ENCODE measurements at regions not wholly inside any gene's neighbourhood (a gene's known extent, or its start where the extent isn't known, plus 50 kb on each side); places are given as distances from the start of the nearest gene placed in this dataset.
A peak's percentile ranks its signal among the peaks of the same experiment; 100 is the strongest.

DNA sequence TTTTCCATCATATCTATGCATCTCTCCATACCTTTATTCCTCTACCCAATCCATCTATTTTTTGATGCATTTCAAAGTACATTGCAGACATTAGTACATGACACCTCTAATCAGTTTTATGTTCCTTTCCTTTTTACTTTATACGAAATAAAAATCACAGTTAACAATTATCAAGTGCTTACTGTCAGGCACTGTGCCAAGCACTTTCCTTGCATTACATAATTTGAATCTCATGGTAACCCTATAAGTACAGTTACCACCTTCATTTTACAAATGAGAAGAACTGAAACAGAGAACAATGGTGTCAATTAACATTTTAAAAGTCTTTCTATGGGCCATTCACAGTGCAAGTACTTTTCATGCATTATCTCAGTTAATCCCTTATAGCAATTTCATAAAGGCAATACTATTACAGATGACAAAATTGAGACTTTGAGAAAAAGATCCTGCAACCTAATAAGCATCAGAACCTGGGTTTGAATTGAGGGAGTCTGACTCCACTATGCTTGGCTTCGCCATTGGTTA, 544.4 kb upstream of the TNP1 start:
- H3K27ac ChIP-seq: no peak overlapping the region
- no peaks in the 10 kb centered on the region for H3K4me1 ChIP-seq
- no peak overlapping the region for H3K4me3 ChIP-seq
- ATAC-seq (ENCODE audit: low FRiP score in 2 of 2) (no peak), DNase-seq (no peak)
- no peaks in the 10 kb centered on the region for H3K27me3 ChIP-seq
- H3K9me3 ChIP-seq: no peaks in the 10 kb centered on the region
- no peak for TF ChIP-seq EP300 (IDR thresholded peaks at IDR 0.05)
- no peaks in the 10 kb centered on the region for H3K36me3 ChIP-seq
- WGBS, 2 donors: 63 to 65% methylated on average over 2 of the region's 2 CpGs

DNA sequence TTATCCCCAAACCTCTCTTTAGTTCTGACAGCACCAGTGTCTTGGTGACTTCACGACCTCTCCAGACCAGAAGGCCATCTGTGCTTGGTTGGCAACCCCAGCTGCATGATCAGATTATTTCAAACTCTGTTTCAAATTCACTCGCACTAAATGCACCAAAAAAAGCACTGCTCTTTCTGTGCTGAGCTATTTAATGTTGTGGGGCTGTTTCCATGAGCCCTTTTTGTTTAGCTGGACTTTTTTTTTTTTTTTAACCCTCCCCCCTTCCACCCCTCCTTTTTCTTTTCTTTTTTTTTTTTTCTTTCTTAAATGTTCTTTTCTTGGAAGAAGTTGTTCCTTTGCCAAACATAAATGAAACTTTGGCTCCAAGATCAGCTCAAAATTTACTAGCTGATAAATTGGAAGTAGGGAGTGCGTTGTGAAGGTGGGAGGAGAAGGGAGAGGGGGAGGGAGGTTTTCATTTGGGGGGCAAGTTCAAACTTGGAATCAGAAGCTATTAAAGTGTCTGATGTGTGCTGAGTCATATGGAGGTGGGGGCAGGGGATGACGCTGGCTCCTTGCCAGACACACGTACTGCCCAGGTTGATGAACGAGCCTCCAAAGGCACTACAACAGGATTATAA, 543.0 kb upstream of the TNP1 start:
- DNase-seq (no peak), ATAC-seq (ENCODE audit: low FRiP score in 2 of 2) (no peak)
- 34 to 46% methylated on average over 6 of the region's 6 CpGs for WGBS, 2 donors
- Histone ChIP-seq H3K9me3 (no peaks in the 10 kb centered on the region), H3K27ac (no peak overlapping the region), H3K4me1 (peaks cover 0 to 6% (median 2%) of the 10 kb centered on the region in 4 donors), H3K4me3 (no peak overlapping the region), H3K27me3 (no peaks in the 10 kb centered on the region), H3K36me3 (no peaks in the 10 kb centered on the region)
- TF ChIP-seq, protein P1, sequence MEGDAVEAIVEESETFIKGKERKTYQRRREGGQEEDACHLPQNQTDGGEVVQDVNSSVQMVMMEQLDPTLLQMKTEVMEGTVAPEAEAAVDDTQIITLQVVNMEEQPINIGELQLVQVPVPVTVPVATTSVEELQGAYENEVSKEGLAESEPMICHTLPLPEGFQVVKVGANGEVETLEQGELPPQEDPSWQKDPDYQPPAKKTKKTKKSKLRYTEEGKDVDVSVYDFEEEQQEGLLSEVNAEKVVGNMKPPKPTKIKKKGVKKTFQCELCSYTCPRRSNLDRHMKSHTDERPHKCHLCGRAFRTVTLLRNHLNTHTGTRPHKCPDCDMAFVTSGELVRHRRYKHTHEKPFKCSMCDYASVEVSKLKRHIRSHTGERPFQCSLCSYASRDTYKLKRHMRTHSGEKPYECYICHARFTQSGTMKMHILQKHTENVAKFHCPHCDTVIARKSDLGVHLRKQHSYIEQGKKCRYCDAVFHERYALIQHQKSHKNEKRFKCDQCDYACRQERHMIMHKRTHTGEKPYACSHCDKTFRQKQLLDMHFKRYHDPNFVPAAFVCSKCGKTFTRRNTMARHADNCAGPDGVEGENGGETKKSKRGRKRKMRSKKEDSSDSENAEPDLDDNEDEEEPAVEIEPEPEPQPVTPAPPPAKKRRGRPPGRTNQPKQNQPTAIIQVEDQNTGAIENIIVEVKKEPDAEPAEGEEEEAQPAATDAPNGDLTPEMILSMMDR (IDR thresholded peaks at IDR 0.05): no peak
- TF ChIP-seq POLR2AphosphoS5 (IDR thresholded peaks at IDR 0.05) (no peak), POLR2A (IDR thresholded peaks at IDR 0.05) (no peak), EP300 (IDR thresholded peaks at IDR 0.05) (no peak)

DNA sequence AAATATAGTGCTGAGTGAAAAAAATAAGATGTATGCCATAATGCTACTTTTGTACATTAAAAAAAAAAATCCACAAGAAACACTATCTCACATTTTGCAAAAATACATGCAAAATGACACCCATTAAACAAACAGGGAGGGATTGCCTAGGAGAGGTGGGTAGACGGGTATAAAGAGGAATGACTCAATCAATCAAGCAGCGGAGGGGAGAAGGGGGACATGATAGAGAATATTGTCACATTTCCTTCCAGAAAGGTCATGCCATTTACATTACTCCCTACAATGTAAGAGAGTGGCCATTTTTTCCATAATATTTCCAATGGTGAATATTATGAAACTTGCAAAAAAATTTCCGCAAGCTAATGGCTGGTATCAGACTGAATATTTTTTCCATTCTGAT, 542.3 kb upstream of the TNP1 start:
- H3K27ac ChIP-seq: no peak overlapping the region
- 85 to 93% methylated on average over 3 of the region's 3 CpGs for WGBS, 2 donors
- no peak for ATAC-seq (ENCODE audit: low FRiP score in 2 of 2)

DNA sequence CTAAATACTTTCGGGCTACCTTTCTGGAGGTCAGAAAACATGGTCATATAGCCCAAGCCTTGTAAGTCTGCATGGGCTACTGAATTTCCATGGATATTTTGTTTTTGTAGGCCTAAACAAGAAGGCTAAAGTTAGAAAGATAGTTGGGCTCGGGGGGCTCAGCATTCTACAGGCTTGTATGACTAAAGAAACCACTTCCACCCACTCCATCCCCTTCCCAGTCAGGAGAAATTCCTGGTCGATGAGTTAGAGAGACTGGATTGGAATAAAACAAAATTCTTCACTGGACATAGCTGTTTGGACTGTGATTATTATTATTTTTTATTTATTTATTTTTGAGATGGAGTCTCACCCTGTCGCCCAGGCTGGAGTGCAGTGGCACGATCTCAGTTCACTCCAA, 539.4 kb upstream of the TNP1 start:
- Histone ChIP-seq H3K9me3 (no peaks in the 10 kb centered on the region), H3K27me3 (no peaks in the 10 kb centered on the region), H3K36me3 (no peaks in the 10 kb centered on the region), H3K4me3 (no peak overlapping the region), H3K4me1 (peaks cover 0 to 6% (median 2%) of the 10 kb centered on the region in 4 donors), H3K27ac (no peak overlapping the region)
- WGBS, 2 donors: 87 to 89% methylated on average over 5 of the region's 5 CpGs
- TF ChIP-seq, protein P1 (IDR thresholded peaks at IDR 0.05): no peak
- no peak for TF ChIP-seq POLR2A (IDR thresholded peaks at IDR 0.05)
- no peak for TF ChIP-seq POLR2AphosphoS5 (IDR thresholded peaks at IDR 0.05)
- no peak for TF ChIP-seq EP300 (IDR thresholded peaks at IDR 0.05)
- DNase-seq (no peak), ATAC-seq (ENCODE audit: low FRiP score in 2 of 2) (no peak)

More for the DNA sequence above, 542.3 kb upstream of the TNP1 start:
- Histone ChIP-seq H3K4me1 (peaks cover 0 to 6% (median 2%) of the 10 kb centered on the region in 4 donors), H3K9me3 (no peaks in the 10 kb centered on the region), H3K36me3 (no peaks in the 10 kb centered on the region), H3K4me3 (no peak overlapping the region), H3K27me3 (no peaks in the 10 kb centered on the region)
- DNase-seq: no peak
- no peak for TF ChIP-seq POLR2A (IDR thresholded peaks at IDR 0.05)
- TF ChIP-seq, protein P1 (IDR thresholded peaks at IDR 0.05): no peak
- TF ChIP-seq EP300 (IDR thresholded peaks at IDR 0.05): no peak
- no peak for TF ChIP-seq POLR2AphosphoS5 (IDR thresholded peaks at IDR 0.05)

DNA sequence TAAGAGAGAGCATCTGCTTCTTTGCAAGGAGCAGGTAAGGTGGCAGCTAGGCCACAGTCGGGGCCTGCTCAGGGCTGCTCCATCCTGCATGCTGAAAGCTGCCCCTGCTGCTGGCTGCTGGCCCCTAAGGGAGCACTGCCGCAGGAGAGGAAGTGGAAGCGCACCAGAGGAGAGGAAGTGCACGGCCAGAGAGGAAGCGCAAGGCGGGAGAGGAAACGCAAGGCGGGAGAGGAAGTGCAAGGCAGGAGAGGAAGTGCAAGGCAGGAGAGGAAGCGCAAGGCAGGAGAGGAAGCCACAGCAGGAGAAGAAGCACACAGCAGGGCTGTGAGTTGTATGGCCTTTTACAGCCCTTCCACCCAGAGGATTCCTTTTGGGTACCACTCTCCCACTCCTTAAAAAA, 539.0 kb upstream of the TNP1 start:
- no peaks in the 10 kb centered on the region for H3K36me3 ChIP-seq

More for the DNA sequence above, 539.0 kb upstream of the TNP1 start:
- TF ChIP-seq POLR2A (IDR thresholded peaks at IDR 0.05) (no peak), EP300 (IDR thresholded peaks at IDR 0.05) (no peak), POLR2AphosphoS5 (IDR thresholded peaks at IDR 0.05) (no peak)
- TF ChIP-seq, protein P1 (IDR thresholded peaks at IDR 0.05): no peak
- no peaks in the 10 kb centered on the region for H3K27me3 ChIP-seq
- peaks cover 0 to 6% (median 2%) of the 10 kb centered on the region in 4 donors for H3K4me1 ChIP-seq
- DNase-seq (peak in 1 of 2 donors; percentile 41), ATAC-seq (ENCODE audit: low FRiP score in 2 of 2) (peak in 1 of 2 donors; percentile 43)
- WGBS, 2 donors: 32 to 39% methylated on average over 9 of the region's 9 CpGs
- H3K4me3 ChIP-seq: no peak overlapping the region
- no peaks in the 10 kb centered on the region for H3K9me3 ChIP-seq
- no peak overlapping the region for H3K27ac ChIP-seq
